GM18909 (cell line): ENCODE measurements at regions not wholly inside any gene's neighbourhood (a gene's known extent, or its start where the extent isn't known, plus 50 kb on each side); places are given as distances from the start of the nearest gene placed in this dataset.
A peak's percentile ranks its signal among the peaks of the same experiment; 100 is the strongest.
"Not testable (repeated sequence)": the region's sequence is repeated elsewhere in the genome, so short reads cannot be mapped to it uniquely, and the experiment has no call there.

ENCODE experiments used
- ATAC-seq: cut with Tn5 transposase; IDR thresholded peaks from one replicate; pipeline ENCODE4 v1.9.1; 2021; ENCODE audit warnings: mild to moderate bottlenecking; ENCODE audit not compliant: unreplicated experiment, poor library complexity

- no peak for ATAC-seq
These were observed 267.6 kb downstream of the PCDH17 start for GRCh38 chr13:57899096-57899495.

GRCh38 chr13:57909833-57910232, 278.3 kb downstream of the PCDH17 start:
- ATAC-seq, result not testable (repeated sequence)

- ATAC-seq, result no peak
These were observed 286.5 kb downstream of the PCDH17 start for GRCh38 chr13:57918086-57918485.

- ATAC-seq, result no peak
These were observed 287.4 kb downstream of the PCDH17 start for GRCh38 chr13:57918913-57919312.

GRCh38 chr13:57925250-57925649, 293.7 kb downstream of the PCDH17 start:
- no peak for ATAC-seq

GRCh38 chr13:57925751-57926150, 294.2 kb downstream of the PCDH17 start:
- no peak for ATAC-seq

GRCh38 chr13:57932061-57932460, 300.5 kb downstream of the PCDH17 start:
- ATAC-seq, result no peak

GRCh38 chr13:57933606-57934005, 302.1 kb downstream of the PCDH17 start:
- ATAC-seq, result no peak

- no peak for ATAC-seq
These were observed 304.4 kb downstream of the PCDH17 start for GRCh38 chr13:57935965-57936364.

GRCh38 chr13:57946361-57946760, 314.8 kb downstream of the PCDH17 start:
- peak; percentile 98 for ATAC-seq

GRCh38 chr13:57948884-57949283, 317.3 kb downstream of the PCDH17 start:
- ATAC-seq, result no peak

- ATAC-seq, result no peak
These were observed 338.4 kb downstream of the PCDH17 start for GRCh38 chr13:57969951-57970350.

- no peak for ATAC-seq
These were observed 338.9 kb downstream of the PCDH17 start for GRCh38 chr13:57970404-57970803.

GRCh38 chr13:57982782-57983181, 351.2 kb downstream of the PCDH17 start:
- ATAC-seq, result no peak

- ATAC-seq, result no peak
These were observed 356.7 kb downstream of the PCDH17 start for GRCh38 chr13:57988276-57988675.

GRCh38 chr13:57991041-57991440, 359.5 kb downstream of the PCDH17 start:
- ATAC-seq, result no peak

- no peak for ATAC-seq
These were observed 360.9 kb downstream of the PCDH17 start for GRCh38 chr13:57992416-57992815.

GRCh38 chr13:57996717-57997116, 365.2 kb downstream of the PCDH17 start:
- ATAC-seq, result no peak

- ATAC-seq, result no peak
These were observed 373.2 kb downstream of the PCDH17 start for GRCh38 chr13:58004751-58005150.

GRCh38 chr13:58018020-58018419, 386.5 kb downstream of the PCDH17 start:
- no peak for ATAC-seq

- no peak for ATAC-seq
These were observed 387.3 kb downstream of the PCDH17 start for GRCh38 chr13:58018865-58019264.

- ATAC-seq, result no peak
These were observed 392.6 kb downstream of the PCDH17 start for GRCh38 chr13:58024103-58024502.

- ATAC-seq, result no peak
These were observed 394.3 kb downstream of the PCDH17 start for GRCh38 chr13:58025821-58026220.
